SK-N-SH treated with all-trans-retinoic acid at 6 μM for 48 hours (cell line): ENCODE measurements at regions not wholly inside any gene's neighbourhood (a gene's known extent, or its start where the extent isn't known, plus 50 kb on each side); places are given as distances from the start of the nearest gene placed in this dataset.

Experiments
- ATAC-seq: fragments of 200-7000 bp; cut with Tn5 transposase; 3 replicates; pipeline ENCODE4 v1.9.1; 2020; ENCODE audit warnings: mild to moderate bottlenecking, moderate library complexity
- ARNTL ChIP-seq: fragments of 450-650 bp; formaldehyde crosslinking; IDR thresholded peaks from 2 replicates; pipeline ENCODE4 v1.5.0; 2020; ENCODE audit warnings: low read depth, mild to moderate bottlenecking, moderate library complexity, borderline replicate concordance
- BACH2 ChIP-seq: fragments of 250-450 bp; sonication (Bioruptor Pico); IDR thresholded peaks from 2 replicates; pipeline ENCODE4 v1.9.0; 2021; ENCODE audit warnings: mild to moderate bottlenecking, borderline replicate concordance
- CSDC2 ChIP-seq: fragments of 250-450 bp; sonication (Bioruptor Pico); IDR thresholded peaks from 2 replicates; pipeline ENCODE4 v1.5.0; 2020; ENCODE audit warnings: mild to moderate bottlenecking, moderate library complexity
- ESRRG ChIP-seq: fragments of 250-450 bp; sonication (Bioruptor Pico); IDR thresholded peaks from 2 replicates; pipeline ENCODE4 v1.6.1; 2021; ENCODE audit warnings: mild to moderate bottlenecking
- GLIS3 ChIP-seq: fragments of 250-450 bp; sonication (Bioruptor Pico); IDR thresholded peaks from 2 replicates; pipeline ENCODE4 v1.5.0; 2020; ENCODE audit warnings: mild to moderate bottlenecking, moderate library complexity
- ISL1 ChIP-seq: fragments of 250-450 bp; sonication (Bioruptor Pico); IDR thresholded peaks from 2 replicates; pipeline ENCODE4 v2.1.2; 2022; ENCODE audit warnings: mild to moderate bottlenecking, moderate library complexity
- PPARA ChIP-seq: fragments of 250-450 bp; sonication (Bioruptor Pico); IDR thresholded peaks from 2 replicates; pipeline ENCODE4 v1.5.0; 2020; ENCODE audit warnings: mild to moderate bottlenecking, borderline replicate concordance
- RARB ChIP-seq: fragments of 250-450 bp; sonication (Bioruptor Pico); IDR thresholded peaks from 2 replicates; pipeline ENCODE4 v1.8.0; 2021; ENCODE audit warnings: mild to moderate bottlenecking, moderate library complexity
- SNAI2 ChIP-seq: fragments of 250-450 bp; sonication (Bioruptor Pico); IDR thresholded peaks from 2 replicates; pipeline ENCODE4 v1.5.0; 2020; ENCODE audit warnings: mild to moderate bottlenecking, moderate library complexity
- TCF4 ChIP-seq: fragments of 250-450 bp; sonication (Bioruptor Pico); IDR thresholded peaks from 2 replicates; pipeline ENCODE4 v1.8.0; 2021; ENCODE audit warnings: mild to moderate bottlenecking, moderate library complexity, borderline replicate concordance
- TOX ChIP-seq: fragments of 250-450 bp; sonication (Bioruptor Pico); IDR thresholded peaks from 2 replicates; pipeline ENCODE4 v1.8.0; 2021; ENCODE audit warnings: mild to moderate bottlenecking, moderate library complexity, borderline replicate concordance
- ZC3H10 ChIP-seq: fragments of 250-450 bp; sonication (Bioruptor Pico); IDR thresholded peaks from 2 replicates; pipeline ENCODE4 v1.5.1; 2021; ENCODE audit warnings: mild to moderate bottlenecking, moderate library complexity
- ZFP3 ChIP-seq: fragments of 250-450 bp; sonication (Bioruptor Pico); IDR thresholded peaks from 2 replicates; pipeline ENCODE4 v1.5.0; 2020; ENCODE audit warnings: mild to moderate bottlenecking, moderate library complexity
- ZFP30 ChIP-seq: fragments of 450-650 bp; formaldehyde crosslinking; IDR thresholded peaks from 2 replicates; pipeline ENCODE4 v1.5.0; 2022; ENCODE audit warnings: mild to moderate bottlenecking, moderate library complexity
- ZNF565 ChIP-seq: fragments of 450-650 bp; formaldehyde crosslinking; conservative IDR thresholded peaks from 2 replicates; pipeline ENCODE4 v1.5.0; 2020; ENCODE audit warnings: low read depth, mild to moderate bottlenecking, moderate library complexity
- ZNF70 ChIP-seq: fragments of 450-650 bp; formaldehyde crosslinking; IDR thresholded peaks from 2 replicates; pipeline ENCODE4 v1.5.0; 2020; ENCODE audit warnings: mild to moderate bottlenecking, moderate library complexity
- ZNF8 ChIP-seq: fragments of 450-650 bp; formaldehyde crosslinking; IDR thresholded peaks from 2 replicates; pipeline ENCODE4 v1.5.0; 2020; ENCODE audit warnings: mild to moderate bottlenecking, moderate library complexity
- TF ChIP-seq, protein P1 (sequence below): fragments of 250-450 bp; sonication (Bioruptor Pico); IDR thresholded peaks from 2 replicates; pipeline ENCODE4 v1.8.0; 2020; ENCODE audit warnings: mild to moderate bottlenecking, moderate library complexity, borderline replicate concordance
- TF ChIP-seq, protein P2 (sequence below): fragments of 250-450 bp; sonication (Bioruptor Pico); IDR thresholded peaks from 2 replicates; pipeline ENCODE4 v1.8.0; 2021; ENCODE audit warnings: low read depth, mild to moderate bottlenecking, moderate library complexity, borderline replicate concordance
- TF ChIP-seq, protein P3 (sequence below): fragments of 250-450 bp; sonication (Bioruptor Pico); IDR thresholded peaks from 2 replicates; pipeline ENCODE4 v1.5.1; 2021; ENCODE audit warnings: mild to moderate bottlenecking, moderate library complexity
- TF ChIP-seq, protein P4 (sequence below): fragments of 250-450 bp; sonication (Bioruptor Pico); IDR thresholded peaks from 2 replicates; pipeline ENCODE4 v1.5.0; 2020; ENCODE audit warnings: mild to moderate bottlenecking, moderate library complexity
- TF ChIP-seq, protein P5 (sequence below): fragments of 250-450 bp; sonication (Bioruptor Pico); IDR thresholded peaks from 2 replicates; pipeline ENCODE4 v1.5.1; 2020; ENCODE audit warnings: low read depth, mild to moderate bottlenecking, moderate library complexity

DNA sequence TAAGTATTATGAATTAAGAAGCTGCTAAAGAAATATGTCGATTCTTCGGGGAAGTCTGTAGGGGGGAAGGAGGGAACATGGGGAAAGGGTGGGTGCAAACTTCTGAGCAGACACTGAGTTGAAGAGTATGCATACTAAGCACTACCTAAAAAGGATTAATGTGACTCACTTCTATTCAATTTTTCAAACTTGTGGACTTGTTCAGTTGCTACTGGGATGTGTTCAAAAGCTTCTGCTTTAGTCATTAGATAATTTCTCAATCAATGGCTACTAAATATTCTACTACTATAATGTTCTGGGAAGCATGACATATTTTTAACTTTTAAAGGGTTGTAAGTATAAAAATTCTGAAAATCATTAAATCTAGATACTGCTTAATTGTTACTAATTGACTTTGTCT, 109.7 kb upstream of the FER start:
- TF ChIP-seq ZFP30 (CRISPR knock-in tag) (no peak), ZNF565 (CRISPR knock-in tag) (no peak), ARNTL (no peak), ISL1 (CRISPR knock-in tag) (no peak), BACH2 (CRISPR knock-in tag) (no peak), ZNF8 (CRISPR knock-in tag) (no peak), SNAI2 (CRISPR knock-in tag) (no peak), ZNF70 (no peak), ZFP3 (no peak), ESRRG (CRISPR knock-in tag) (no peak), PPARA (CRISPR knock-in tag) (no peak)
- TF ChIP-seq, all 23 proteins: peak for 0

DNA sequence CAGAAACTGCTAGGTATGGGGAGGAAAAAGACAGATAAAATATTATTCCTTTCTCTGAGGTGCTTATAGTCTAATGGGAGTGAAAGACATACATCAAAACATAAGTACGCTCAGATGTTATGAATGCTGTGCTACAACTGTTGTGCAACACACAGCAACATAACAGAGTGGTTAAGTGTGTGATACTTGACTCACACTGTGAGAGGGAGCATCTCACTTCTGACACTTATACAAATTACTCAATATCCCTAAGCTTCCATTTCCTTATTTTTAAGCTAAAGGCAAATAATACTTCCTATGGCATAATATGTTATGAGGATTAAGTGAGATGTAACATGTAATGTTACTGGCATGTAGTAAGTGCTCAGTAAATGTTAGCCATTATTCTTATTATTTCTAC, 110.6 kb upstream of the FER start:
- no peak for ATAC-seq
- TF ChIP-seq ZNF70 = no peak
- TF ChIP-seq SNAI2 (CRISPR knock-in tag) = no peak
- TF ChIP-seq, protein P1, sequence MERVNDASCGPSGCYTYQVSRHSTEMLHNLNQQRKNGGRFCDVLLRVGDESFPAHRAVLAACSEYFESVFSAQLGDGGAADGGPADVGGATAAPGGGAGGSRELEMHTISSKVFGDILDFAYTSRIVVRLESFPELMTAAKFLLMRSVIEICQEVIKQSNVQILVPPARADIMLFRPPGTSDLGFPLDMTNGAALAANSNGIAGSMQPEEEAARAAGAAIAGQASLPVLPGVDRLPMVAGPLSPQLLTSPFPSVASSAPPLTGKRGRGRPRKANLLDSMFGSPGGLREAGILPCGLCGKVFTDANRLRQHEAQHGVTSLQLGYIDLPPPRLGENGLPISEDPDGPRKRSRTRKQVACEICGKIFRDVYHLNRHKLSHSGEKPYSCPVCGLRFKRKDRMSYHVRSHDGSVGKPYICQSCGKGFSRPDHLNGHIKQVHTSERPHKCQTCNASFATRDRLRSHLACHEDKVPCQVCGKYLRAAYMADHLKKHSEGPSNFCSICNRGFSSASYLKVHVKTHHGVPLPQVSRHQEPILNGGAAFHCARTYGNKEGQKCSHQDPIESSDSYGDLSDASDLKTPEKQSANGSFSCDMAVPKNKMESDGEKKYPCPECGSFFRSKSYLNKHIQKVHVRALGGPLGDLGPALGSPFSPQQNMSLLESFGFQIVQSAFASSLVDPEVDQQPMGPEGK (CRISPR knock-in tag) = no peak
- TF ChIP-seq, protein P2, sequence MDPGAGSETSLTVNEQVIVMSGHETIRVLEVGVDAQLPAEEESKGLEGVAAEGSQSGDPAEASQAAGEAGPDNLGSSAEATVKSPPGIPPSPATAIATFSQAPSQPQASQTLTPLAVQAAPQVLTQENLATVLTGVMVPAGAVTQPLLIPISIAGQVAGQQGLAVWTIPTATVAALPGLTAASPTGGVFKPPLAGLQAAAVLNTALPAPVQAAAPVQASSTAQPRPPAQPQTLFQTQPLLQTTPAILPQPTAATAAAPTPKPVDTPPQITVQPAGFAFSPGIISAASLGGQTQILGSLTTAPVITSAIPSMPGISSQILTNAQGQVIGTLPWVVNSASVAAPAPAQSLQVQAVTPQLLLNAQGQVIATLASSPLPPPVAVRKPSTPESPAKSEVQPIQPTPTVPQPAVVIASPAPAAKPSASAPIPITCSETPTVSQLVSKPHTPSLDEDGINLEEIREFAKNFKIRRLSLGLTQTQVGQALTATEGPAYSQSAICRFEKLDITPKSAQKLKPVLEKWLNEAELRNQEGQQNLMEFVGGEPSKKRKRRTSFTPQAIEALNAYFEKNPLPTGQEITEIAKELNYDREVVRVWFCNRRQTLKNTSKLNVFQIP (CRISPR knock-in tag) = no peak
- no peak for TF ChIP-seq BACH2 (CRISPR knock-in tag)
- TF ChIP-seq, protein P3, sequence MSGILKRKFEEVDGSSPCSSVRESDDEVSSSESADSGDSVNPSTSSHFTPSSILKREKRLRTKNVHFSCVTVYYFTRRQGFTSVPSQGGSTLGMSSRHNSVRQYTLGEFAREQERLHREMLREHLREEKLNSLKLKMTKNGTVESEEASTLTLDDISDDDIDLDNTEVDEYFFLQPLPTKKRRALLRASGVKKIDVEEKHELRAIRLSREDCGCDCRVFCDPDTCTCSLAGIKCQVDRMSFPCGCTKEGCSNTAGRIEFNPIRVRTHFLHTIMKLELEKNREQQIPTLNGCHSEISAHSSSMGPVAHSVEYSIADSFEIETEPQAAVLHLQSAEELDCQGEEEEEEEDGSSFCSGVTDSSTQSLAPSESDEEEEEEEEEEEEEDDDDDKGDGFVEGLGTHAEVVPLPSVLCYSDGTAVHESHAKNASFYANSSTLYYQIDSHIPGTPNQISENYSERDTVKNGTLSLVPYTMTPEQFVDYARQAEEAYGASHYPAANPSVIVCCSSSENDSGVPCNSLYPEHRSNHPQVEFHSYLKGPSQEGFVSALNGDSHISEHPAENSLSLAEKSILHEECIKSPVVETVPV (CRISPR knock-in tag) = no peak
- TF ChIP-seq ARNTL = no peak
- TF ChIP-seq CSDC2 (CRISPR knock-in tag) = no peak
- TF ChIP-seq PPARA (CRISPR knock-in tag) = no peak
- no peak for TF ChIP-seq ISL1 (CRISPR knock-in tag)
- TF ChIP-seq, protein P4, sequence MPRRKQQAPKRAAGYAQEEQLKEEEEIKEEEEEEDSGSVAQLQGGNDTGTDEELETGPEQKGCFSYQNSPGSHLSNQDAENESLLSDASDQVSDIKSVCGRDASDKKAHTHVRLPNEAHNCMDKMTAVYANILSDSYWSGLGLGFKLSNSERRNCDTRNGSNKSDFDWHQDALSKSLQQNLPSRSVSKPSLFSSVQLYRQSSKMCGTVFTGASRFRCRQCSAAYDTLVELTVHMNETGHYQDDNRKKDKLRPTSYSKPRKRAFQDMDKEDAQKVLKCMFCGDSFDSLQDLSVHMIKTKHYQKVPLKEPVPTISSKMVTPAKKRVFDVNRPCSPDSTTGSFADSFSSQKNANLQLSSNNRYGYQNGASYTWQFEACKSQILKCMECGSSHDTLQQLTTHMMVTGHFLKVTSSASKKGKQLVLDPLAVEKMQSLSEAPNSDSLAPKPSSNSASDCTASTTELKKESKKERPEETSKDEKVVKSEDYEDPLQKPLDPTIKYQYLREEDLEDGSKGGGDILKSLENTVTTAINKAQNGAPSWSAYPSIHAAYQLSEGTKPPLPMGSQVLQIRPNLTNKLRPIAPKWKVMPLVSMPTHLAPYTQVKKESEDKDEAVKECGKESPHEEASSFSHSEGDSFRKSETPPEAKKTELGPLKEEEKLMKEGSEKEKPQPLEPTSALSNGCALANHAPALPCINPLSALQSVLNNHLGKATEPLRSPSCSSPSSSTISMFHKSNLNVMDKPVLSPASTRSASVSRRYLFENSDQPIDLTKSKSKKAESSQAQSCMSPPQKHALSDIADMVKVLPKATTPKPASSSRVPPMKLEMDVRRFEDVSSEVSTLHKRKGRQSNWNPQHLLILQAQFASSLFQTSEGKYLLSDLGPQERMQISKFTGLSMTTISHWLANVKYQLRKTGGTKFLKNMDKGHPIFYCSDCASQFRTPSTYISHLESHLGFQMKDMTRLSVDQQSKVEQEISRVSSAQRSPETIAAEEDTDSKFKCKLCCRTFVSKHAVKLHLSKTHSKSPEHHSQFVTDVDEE = no peak
- no peak for TF ChIP-seq TOX
- TF ChIP-seq ZFP3 = no peak
- TF ChIP-seq, protein P5, sequence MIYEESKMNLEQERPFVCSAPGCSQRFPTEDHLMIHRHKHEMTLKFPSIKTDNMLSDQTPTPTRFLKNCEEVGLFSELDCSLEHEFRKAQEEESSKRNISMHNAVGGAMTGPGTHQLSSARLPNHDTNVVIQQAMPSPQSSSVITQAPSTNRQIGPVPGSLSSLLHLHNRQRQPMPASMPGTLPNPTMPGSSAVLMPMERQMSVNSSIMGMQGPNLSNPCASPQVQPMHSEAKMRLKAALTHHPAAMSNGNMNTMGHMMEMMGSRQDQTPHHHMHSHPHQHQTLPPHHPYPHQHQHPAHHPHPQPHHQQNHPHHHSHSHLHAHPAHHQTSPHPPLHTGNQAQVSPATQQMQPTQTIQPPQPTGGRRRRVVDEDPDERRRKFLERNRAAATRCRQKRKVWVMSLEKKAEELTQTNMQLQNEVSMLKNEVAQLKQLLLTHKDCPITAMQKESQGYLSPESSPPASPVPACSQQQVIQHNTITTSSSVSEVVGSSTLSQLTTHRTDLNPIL (CRISPR knock-in tag) = no peak
- no peak for TF ChIP-seq RARB (CRISPR knock-in tag)
- no peak for TF ChIP-seq ZFP30 (CRISPR knock-in tag)

More for the DNA sequence above, 109.7 kb upstream of the FER start:
- no peak for ATAC-seq

DNA sequence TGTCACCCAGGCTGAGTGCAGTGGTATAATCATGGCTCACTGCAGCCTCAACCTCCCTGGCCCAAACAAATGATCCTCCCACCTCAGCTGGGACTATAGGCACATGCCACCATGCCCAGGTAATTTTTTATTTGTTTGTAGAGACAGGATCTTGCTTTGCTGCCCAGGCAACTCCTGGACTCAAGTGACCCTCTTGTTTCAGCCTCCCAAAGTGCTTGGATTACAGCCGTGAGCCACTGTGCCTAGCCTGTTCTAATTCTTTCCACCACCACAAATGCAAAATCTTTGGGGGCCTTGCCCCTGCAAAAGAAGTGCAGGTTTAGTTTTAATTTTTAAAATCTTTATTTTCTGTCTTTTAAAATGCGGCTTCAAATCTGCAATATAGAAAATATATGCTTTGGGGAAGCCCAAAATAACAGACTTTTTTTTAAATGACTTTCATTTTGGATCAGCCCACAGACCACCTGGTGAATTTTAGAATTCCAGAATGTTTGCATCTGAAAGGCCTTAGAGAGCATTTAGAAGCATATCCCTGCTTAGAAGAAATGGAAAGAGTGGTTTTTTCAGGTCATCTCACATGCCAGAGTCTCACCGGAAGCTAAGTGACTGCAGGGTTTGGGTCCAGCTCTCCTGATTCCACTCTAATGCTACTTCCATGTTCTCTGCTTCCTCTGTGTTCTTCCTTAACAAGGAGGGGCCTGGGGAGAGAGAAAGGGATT, 111.4 kb upstream of the FER start:
- ATAC-seq = no peak
- TF ChIP-seq SNAI2 (CRISPR knock-in tag) (no peak), ISL1 (CRISPR knock-in tag) (no peak), ZNF565 (CRISPR knock-in tag) (no peak), BACH2 (CRISPR knock-in tag) (no peak), ZNF8 (CRISPR knock-in tag) (no peak), ZC3H10 (CRISPR knock-in tag) (no peak), ARNTL (no peak), TCF4 (CRISPR knock-in tag) (no peak), ZFP3 (no peak), ESRRG (CRISPR knock-in tag) (no peak), RARB (CRISPR knock-in tag) (no peak), GLIS3 (CRISPR knock-in tag) (no peak), ZFP30 (CRISPR knock-in tag) (no peak), CSDC2 (CRISPR knock-in tag) (no peak), TOX (no peak)
- TF ChIP-seq, protein P3 (CRISPR knock-in tag) = no peak
- TF ChIP-seq, protein P1 (CRISPR knock-in tag) = no peak
